SU-DHL-6 (cell line): ENCODE measurements at regions not wholly inside any gene's neighbourhood (a gene's known extent, or its start where the extent isn't known, plus 50 kb on each side); places are given as distances from the start of the nearest gene placed in this dataset.
"Not testable (repeated sequence)": the region's sequence is repeated elsewhere in the genome, so short reads cannot be mapped to it uniquely, and the experiment has no call there.

ENCODE experiments used
- H2AFZ ChIP-seq: fragments of 200-600 bp; sonication (generic); 2 replicates; pipeline ENCODE4 v1.6.1; 2014; ENCODE audit warnings: low read depth, mild to moderate bottlenecking, moderate library complexity, mixed read lengths, antibody characterized with exemption, low read length; ENCODE audit not compliant: severe bottlenecking
- H3F3A ChIP-seq: fragments of 200-600 bp; shearing (Covaris generic); 2 replicates; pipeline ENCODE4 v1.6.0; 2016; ENCODE audit warnings: antibody characterized with exemption, mild to moderate bottlenecking; ENCODE audit not compliant: insufficient read depth
- H3K27ac ChIP-seq: fragments of 200-600 bp; sonication (generic); 2 replicates; pipeline ENCODE4 v1.5.1; 2016; ENCODE audit warnings: low read depth, mild to moderate bottlenecking, low read length, moderate library complexity, mixed read lengths
- H3K27me3 ChIP-seq: fragments of 200-600 bp; sonication (generic), shearing (Covaris generic); 2 replicates; pipeline ENCODE4 v1.6.0; 2014; ENCODE audit warnings: mild to moderate bottlenecking, low read length
- H3K36me3 ChIP-seq: fragments of 200-600 bp; sonication (generic); 2 replicates; pipeline ENCODE4 v1.6.1; 2014; ENCODE audit warnings: mild to moderate bottlenecking, low read length, mixed read lengths
- H3K4me2 ChIP-seq: fragments of 300-600, 200-600 bp; shearing (Covaris generic), sonication (generic); 2 replicates; pipeline ENCODE4 v1.6.0; 2014; ENCODE audit warnings: low read length, low read depth, mild to moderate bottlenecking; ENCODE audit not compliant: poor library complexity, severe bottlenecking
- H3K4me3 ChIP-seq: fragments of 200-600 bp; sonication (generic); 2 replicates; pipeline ENCODE4 v1.5.1; 2014; ENCODE audit warnings: antibody characterized with exemption, low read length, mild to moderate bottlenecking, mixed read lengths; ENCODE audit not compliant: insufficient read depth, poor library complexity, severe bottlenecking
- H3K79me2 ChIP-seq: fragments of 200-600 bp; sonication (generic); 2 replicates; pipeline ENCODE4 v1.6.1; 2014; ENCODE audit warnings: mild to moderate bottlenecking, low read length, moderate library complexity; ENCODE audit not compliant: insufficient read depth
- H3K9ac ChIP-seq: fragments of 200-600 bp; sonication (generic); 2 replicates; pipeline ENCODE4 v1.7.0; 2014; ENCODE audit warnings: mild to moderate bottlenecking, low read length
- H3K9me2 ChIP-seq: fragments of 200-600 bp; sonication (generic); replicated peaks from 2 replicates; pipeline ENCODE4 v1.6.1; 2014; ENCODE audit warnings: low read length; ENCODE audit not compliant: insufficient read depth
- H3K9me3 ChIP-seq: fragments of 200-600 bp; sonication (generic); 2 replicates; pipeline ENCODE4 v1.6.1; 2014; ENCODE audit warnings: low read length, mixed read lengths; ENCODE audit not compliant: insufficient read depth
- H4K20me1 ChIP-seq: fragments of 200-600 bp; sonication (generic); 2 replicates; pipeline ENCODE4 v1.6.1; 2014; ENCODE audit warnings: low read depth, mild to moderate bottlenecking, antibody characterized with exemption, low read length, moderate library complexity, mixed read lengths
- CTCF ChIP-seq: fragments of 200-600 bp; sonication (generic); IDR thresholded peaks from one replicate; pipeline ENCODE4 v1.5.1; 2017; ENCODE audit warnings: antibody characterized with exemption, mild to moderate bottlenecking, low read length, moderate library complexity; ENCODE audit not compliant: insufficient read depth, poor library complexity, severe bottlenecking
- EZH2phosphoT487 ChIP-seq: fragments of 200-600 bp; sonication (generic), shearing (Covaris generic); conservative IDR thresholded peaks from 2 replicates; pipeline ENCODE4 v1.6.1; 2018; ENCODE audit warnings: mild to moderate bottlenecking, antibody characterized with exemption, low read length, moderate library complexity, mixed read lengths

DNA sequence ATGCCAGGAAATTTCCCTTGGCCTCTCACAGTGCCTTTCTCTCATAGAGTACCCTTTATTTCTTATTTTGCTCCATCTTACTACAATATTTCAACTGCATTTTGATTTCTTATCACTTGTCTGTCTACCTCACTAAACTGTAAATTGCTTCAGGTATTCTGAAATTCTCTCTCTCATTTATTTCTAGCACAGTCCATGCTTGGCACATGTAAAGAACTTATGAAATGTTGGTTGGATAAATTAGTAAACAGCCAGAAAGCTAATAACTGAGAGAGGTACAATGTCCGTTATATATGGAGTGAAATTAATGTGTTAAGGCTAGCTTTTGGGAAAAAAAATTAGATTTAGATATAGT lies 138.3 kb upstream of the RFC3 start:
- Histone ChIP-seq H3K4me3 (peak overlapping the region; percentile 63), H3K9me3 (no peaks in the 10 kb centered on the region), H3K27ac (peak overlapping the region; percentile 89), H3F3A (peaks cover 18% of the 10 kb centered on the region), H3K4me2 (peak overlapping the region; percentile 89), H4K20me1 (no peaks in the 10 kb centered on the region), H3K9me2 (no peaks in the 10 kb centered on the region), H3K27me3 (no peaks in the 10 kb centered on the region), H2AFZ (peak overlapping the region; percentile 60), H3K79me2 (peaks cover 23% of the 10 kb centered on the region), H3K36me3 (0 out of 2 replicates have a peak, but pooled peaks cover 5% of the 10 kb centered on the region), H3K9ac (peak overlapping the region; percentile 72)
- no peak for TF ChIP-seq CTCF
- TF ChIP-seq EZH2phosphoT487, result no peak

DNA sequence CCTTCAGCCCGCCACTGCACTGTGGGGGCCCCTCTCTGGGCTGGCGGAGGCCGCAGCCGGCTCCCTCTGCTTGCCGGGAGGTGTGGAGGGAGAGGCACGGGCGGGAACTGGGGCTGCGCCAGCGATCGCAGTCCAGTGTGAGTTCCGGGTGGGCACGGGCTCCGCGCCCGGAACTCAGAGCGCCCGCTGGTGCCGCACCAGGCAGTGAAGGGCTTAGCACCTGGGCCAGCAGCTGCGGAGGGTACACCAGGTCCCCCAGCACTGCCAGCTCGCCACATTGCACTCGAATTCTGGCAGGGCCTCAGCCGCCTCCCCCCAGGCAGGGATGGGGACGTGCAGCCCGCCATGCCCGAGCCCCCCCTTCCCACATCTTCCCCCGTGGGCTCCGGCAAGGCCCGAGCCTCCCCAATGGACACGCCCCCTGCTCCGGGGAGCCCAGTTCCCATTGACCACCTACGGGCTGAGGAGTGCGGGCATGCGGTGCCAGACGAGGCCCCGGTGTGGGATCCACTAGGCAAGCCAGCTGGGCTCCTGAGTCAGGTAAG lies 135.9 kb upstream of the RFC3 start:
- Histone ChIP-seq H3K9ac (no peak overlapping the region), H2AFZ (no peak overlapping the region), H3K27ac (no peak overlapping the region), H3K4me3 (no peak overlapping the region), H4K20me1 (no peaks in the 10 kb centered on the region), H3K27me3 (no peaks in the 10 kb centered on the region), H3K9me2 (no peaks in the 10 kb centered on the region), H3K36me3 (0 out of 2 replicates have a peak, but pooled peaks cover 5% of the 10 kb centered on the region), H3K79me2 (peaks cover 23% of the 10 kb centered on the region), H3K9me3 (no peaks in the 10 kb centered on the region), H3K4me2 (no peak overlapping the region), H3F3A (peaks cover 18% of the 10 kb centered on the region)
- TF ChIP-seq EZH2phosphoT487 (no peak), CTCF (no peak)

GRCh38 chr13:33682646-33683045 lies 135.3 kb upstream of the RFC3 start:
- H3K9me2 ChIP-seq, H4K20me1 ChIP-seq, H3K4me3 ChIP-seq, H3K36me3 ChIP-seq, H3K27ac ChIP-seq, H3K9me3 ChIP-seq, H3K4me2 ChIP-seq, H3K27me3 ChIP-seq, H3K9ac ChIP-seq, H2AFZ ChIP-seq: not testable (repeated sequence)
- Histone ChIP-seq H3K79me2 (peaks cover 23% of the 10 kb centered on the region), H3F3A (peaks cover 14% of the 10 kb centered on the region)

- H3K9me3 ChIP-seq, result no peaks in the 10 kb centered on the region
- no peak for TF ChIP-seq EZH2phosphoT487
- TF ChIP-seq CTCF, result no peak
- H3K36me3 ChIP-seq, result 0 out of 2 replicates have a peak, but pooled peaks cover 5% of the 10 kb centered on the region
- H3K9ac ChIP-seq, result no peak overlapping the region
- H2AFZ ChIP-seq, result no peak overlapping the region
- H3F3A ChIP-seq, result peaks cover 8% of the 10 kb centered on the region
- H3K79me2 ChIP-seq, result peaks cover 23% of the 10 kb centered on the region
- H3K9me2 ChIP-seq, result no peaks in the 10 kb centered on the region
- no peak overlapping the region for H3K4me3 ChIP-seq
- no peak overlapping the region for H3K27ac ChIP-seq
- no peaks in the 10 kb centered on the region for H4K20me1 ChIP-seq
- no peak overlapping the region for H3K4me2 ChIP-seq
- no peaks in the 10 kb centered on the region for H3K27me3 ChIP-seq
These were observed 134.6 kb upstream of the RFC3 start for GRCh38 chr13:33683376-33683775.
